Lung (tissue), 11 donors: ENCODE measurements at regions not wholly inside any gene's neighbourhood (a gene's known extent, or its start where the extent isn't known, plus 50 kb on each side); places are given as distances from the start of the nearest gene placed in this dataset.

Experiments used
- ATAC-seq: fragments of 200-7000 bp; cut with Tn5 transposase; one replicate; pipeline ENCODE4 v1.9.1; 2020; ENCODE audit warnings: moderate number of reproducible peaks; ENCODE audit not compliant: insufficient read depth, low FRiP score
- DNase-seq, 3 donors: peaks; one replicate each; pipeline ENCODE4 v3.0.0-alpha.2; 2013 to 2017
- H3K27ac ChIP-seq, 2 donors: one replicate each; pipeline ENCODE4 v1.5.1; 2013; ENCODE audit warnings: mild to moderate bottlenecking in 2 of 2, moderate library complexity in 2 of 2, control low read depth in 1 of 2, inconsistent platforms in 1 of 2, low read depth in 1 of 2, low read length in 1 of 2
- H3K27me3 ChIP-seq, 3 donors: one replicate each; pipeline ENCODE4 v1.5.1; 2013; ENCODE audit warnings: low read length in 2 of 3; ENCODE audit not compliant: control insufficient read depth in 3 of 3, insufficient read depth in 3 of 3
- H3K36me3 ChIP-seq, 4 donors: one replicate each; pipeline ENCODE4 v1.5.1; 2013; ENCODE audit warnings: low read length in 4 of 4, mild to moderate bottlenecking in 1 of 4, moderate library complexity in 1 of 4; ENCODE audit not compliant: control insufficient read depth in 4 of 4, insufficient read depth in 4 of 4
- H3K4me1 ChIP-seq, 5 donors: one replicate each; pipeline ENCODE4 v1.5.1; 2013; ENCODE audit warnings: low read length in 5 of 5, mild to moderate bottlenecking in 2 of 5, moderate library complexity in 1 of 5; ENCODE audit not compliant: control insufficient read depth in 5 of 5, insufficient read depth in 5 of 5
- H3K4me3 ChIP-seq: one replicate; pipeline ENCODE4 v1.5.1; 2013; ENCODE audit warnings: mild to moderate bottlenecking, control low read depth, moderate library complexity
- H3K9ac ChIP-seq, 2 donors: one replicate each; pipeline ENCODE4 v1.5.1; 2013; ENCODE audit warnings: low read length in 2 of 2, control low read depth in 1 of 2; ENCODE audit not compliant: insufficient read depth in 1 of 2
- H3K9me3 ChIP-seq, 4 donors: one replicate each; pipeline ENCODE4 v1.5.1; 2013; ENCODE audit warnings: low read length in 3 of 4, mild to moderate bottlenecking in 1 of 4, moderate library complexity in 1 of 4; ENCODE audit not compliant: control insufficient read depth in 4 of 4, insufficient read depth in 3 of 4
- WGBS, 2 donors: extraction: QIAGEN DNeasy Blood & Tissue Kit; methylation state at CpG; one replicate each; pipeline ENCODE4 v1.1.7; 2013; 5-methylcytosine and 5-hydroxymethylcytosine counted together
- TF ChIP-seq, protein P1 (sequence below): IDR thresholded peaks from 2 replicates; pipeline ENCODE4 v1.5.1; 2012; ENCODE audit warnings: mild to moderate bottlenecking; ENCODE audit errors: control extremely low read depth, extremely low read depth
- donor health status: control.
- donor health status: control.
- donor health status: Bipolar disorder and iron deficiency.
- donor health status: healthy.
- donor health status: DM: yes; HTN: yes; CAD: no.

- ATAC-seq (no peak), DNase-seq (peak in 1 of 3 donors; percentile 9)
- Histone ChIP-seq H3K9me3 (peaks cover 0 to 4% (median 0%) of the 10 kb centered on the region in 4 donors), H3K4me3 (no peak overlapping the region), H3K9ac (no peak overlapping the region), H3K4me1 (peaks cover 0 to 8% (median 0%) of the 10 kb centered on the region in 5 donors), H3K36me3 (no peaks in the 10 kb centered on the region), H3K27ac (no peak overlapping the region), H3K27me3 (peaks cover 0 to 7% (median 0%) of the 10 kb centered on the region in 3 donors)
- 82 to 94% methylated on average over 19 to 22 of the region's 22 CpGs for WGBS, 2 donors
- TF ChIP-seq, protein P1, sequence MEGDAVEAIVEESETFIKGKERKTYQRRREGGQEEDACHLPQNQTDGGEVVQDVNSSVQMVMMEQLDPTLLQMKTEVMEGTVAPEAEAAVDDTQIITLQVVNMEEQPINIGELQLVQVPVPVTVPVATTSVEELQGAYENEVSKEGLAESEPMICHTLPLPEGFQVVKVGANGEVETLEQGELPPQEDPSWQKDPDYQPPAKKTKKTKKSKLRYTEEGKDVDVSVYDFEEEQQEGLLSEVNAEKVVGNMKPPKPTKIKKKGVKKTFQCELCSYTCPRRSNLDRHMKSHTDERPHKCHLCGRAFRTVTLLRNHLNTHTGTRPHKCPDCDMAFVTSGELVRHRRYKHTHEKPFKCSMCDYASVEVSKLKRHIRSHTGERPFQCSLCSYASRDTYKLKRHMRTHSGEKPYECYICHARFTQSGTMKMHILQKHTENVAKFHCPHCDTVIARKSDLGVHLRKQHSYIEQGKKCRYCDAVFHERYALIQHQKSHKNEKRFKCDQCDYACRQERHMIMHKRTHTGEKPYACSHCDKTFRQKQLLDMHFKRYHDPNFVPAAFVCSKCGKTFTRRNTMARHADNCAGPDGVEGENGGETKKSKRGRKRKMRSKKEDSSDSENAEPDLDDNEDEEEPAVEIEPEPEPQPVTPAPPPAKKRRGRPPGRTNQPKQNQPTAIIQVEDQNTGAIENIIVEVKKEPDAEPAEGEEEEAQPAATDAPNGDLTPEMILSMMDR: no peak
Observed at GRCh38 chr10:132136097-132136521, 50.6 kb upstream of the DPYSL4 start.

DNA sequence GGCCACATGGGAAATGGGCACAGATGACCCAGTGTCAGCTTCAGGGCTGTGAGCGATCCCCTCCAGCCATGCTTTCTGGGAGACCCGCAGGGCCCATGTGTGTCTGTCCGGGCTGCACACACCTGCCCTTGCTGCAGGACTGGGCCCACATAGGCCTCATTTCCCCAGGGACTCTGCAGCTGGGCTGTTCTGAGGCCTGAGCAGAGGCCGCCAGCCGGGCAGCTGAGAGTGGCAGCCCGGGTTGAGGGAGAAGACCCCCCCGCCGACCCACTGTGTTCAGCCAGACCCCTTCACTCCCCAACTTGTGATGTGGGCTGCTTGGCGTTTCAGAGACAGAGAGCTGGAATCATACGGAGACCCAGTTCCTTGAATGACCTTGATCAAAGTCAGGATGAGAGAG lies 50.1 kb upstream of the DPYSL4 start:
- Histone ChIP-seq H3K36me3 (no peaks in the 10 kb centered on the region), H3K4me3 (no peak overlapping the region), H3K9me3 (peaks cover 0 to 4% (median 0%) of the 10 kb centered on the region in 4 donors), H3K27me3 (peaks cover 0 to 7% (median 0%) of the 10 kb centered on the region in 3 donors), H3K27ac (no peak overlapping the region), H3K9ac (no peak overlapping the region), H3K4me1 (peaks cover 0 to 8% (median 0%) of the 10 kb centered on the region in 5 donors)
- ATAC-seq: no peak
- TF ChIP-seq, protein P1: no peak
- DNase-seq: no peak
- 83 to 85% methylated on average over 10 of the region's 10 CpGs for WGBS, 2 donors
